Ammon's horn (tissue), 1 donor: ENCODE measurements at regions not wholly inside any gene's neighbourhood (a gene's known extent, or its start where the extent isn't known, plus 50 kb on each side); places are given as distances from the start of the nearest gene placed in this dataset.
A peak's percentile ranks its signal among the peaks of the same experiment; 100 is the strongest.
"Not testable (repeated sequence)": the region's sequence is repeated elsewhere in the genome, so short reads cannot be mapped to it uniquely, and the experiment has no call there.

Experiments
- DNase-seq: peaks from one replicate; pipeline ENCODE4 v3.0.0-alpha.2; 2016; ENCODE audit warnings: low spot score

- peak; percentile 33 for DNase-seq
These were observed 227.3 kb downstream of the KTN1 start for GRCh38 chr14:55807053-55807880.

GRCh38 chr14:55807881-55808379, 227.9 kb downstream of the KTN1 start:
- no peak for DNase-seq

- no peak for DNase-seq
These were observed 233.6 kb downstream of the KTN1 start for GRCh38 chr14:55813630-55814029.

GRCh38 chr14:55814064-55814463, 234.1 kb downstream of the KTN1 start:
- no peak for DNase-seq

GRCh38 chr14:55814873-55815272, 234.9 kb downstream of the KTN1 start:
- DNase-seq: no peak

GRCh38 chr14:55816225-55816624, 236.2 kb downstream of the KTN1 start:
- no peak for DNase-seq

GRCh38 chr14:55819610-55820304, 239.8 kb downstream of the KTN1 start:
- no peak for DNase-seq

GRCh38 chr14:55822906-55823305, 242.9 kb downstream of the KTN1 start:
- DNase-seq: no peak

- no peak for DNase-seq
These were observed 252.3 kb downstream of the KTN1 start for GRCh38 chr14:55832122-55832911.

GRCh38 chr14:55832974-55833373, 253.0 kb downstream of the KTN1 start:
- no peak for DNase-seq

- DNase-seq: no peak
These were observed 254.4 kb downstream of the KTN1 start for GRCh38 chr14:55834390-55834789.

GRCh38 chr14:55835985-55836384, 256.0 kb downstream of the KTN1 start:
- no peak for DNase-seq

- no peak for DNase-seq
These were observed 257.5 kb downstream of the KTN1 start for GRCh38 chr14:55837467-55837866.

GRCh38 chr14:55838529-55839052, 258.6 kb downstream of the KTN1 start:
- no peak for DNase-seq

- DNase-seq: not testable (repeated sequence)
These were observed 259.4 kb downstream of the KTN1 start for GRCh38 chr14:55839301-55839947.

GRCh38 chr14:55840821-55841220, 260.8 kb downstream of the KTN1 start:
- no peak for DNase-seq

- DNase-seq: no peak
These were observed 261.6 kb downstream of the KTN1 start for GRCh38 chr14:55841625-55842024.

- no peak for DNase-seq
These were observed 263.9 kb downstream of the KTN1 start for GRCh38 chr14:55843718-55844403.

- DNase-seq: no peak
These were observed 266.2 kb downstream of the KTN1 start for GRCh38 chr14:55845963-55846825.

GRCh38 chr14:55846826-55847446, 266.9 kb downstream of the KTN1 start:
- DNase-seq: peak; percentile 74
